Naive thymus-derived CD8-positive, alpha-beta T cell (primary cell): ENCODE measurements at regions not wholly inside any gene's neighbourhood (a gene's known extent, or its start where the extent isn't known, plus 50 kb on each side); places are given as distances from the start of the nearest gene placed in this dataset.
"Not testable (repeated sequence)": the region's sequence is repeated elsewhere in the genome, so short reads cannot be mapped to it uniquely, and the experiment has no call there.

Source experiments
- ATAC-seq, 2 donors: fragments of 150-1000 bp; cut with Tn5 transposase in 1 of 2; sonication (Bioruptor Pico), chemical (Tn5 transposase) in 1 of 2; 1 replicate in 1 of 2; 2 replicates in 1 of 2; pipeline ENCODE4 v1.10.0; 2021; ENCODE audit warnings: mild to moderate bottlenecking in 2 of 2, moderate library complexity in 2 of 2
- POLR2A ChIA-PET: fragments of 350-600 bp; sonication (Branson Sonifier 250); formaldehyde crosslinking; loops from one replicate; lab custom pipeline; 2021; ENCODE audit warnings: antibody characterized with exemption; lab: Charles Lee
- DNase-seq, 10 donors: peaks; one replicate each; pipeline versions ENCODE4 v3.0.0 to v3.0.0-alpha.2; 2020 to 2022
- H3K27ac Mint-ChIP-seq, 10 donors: one replicate each; pipeline ENCODE4 v1.8.0; 2020 to 2022; ENCODE audit warnings: mild to moderate bottlenecking in 10 of 10, mixed read lengths in 10 of 10, moderate library complexity in 4 of 10, inconsistent platforms in 1 of 10
- H3K27me3 Mint-ChIP-seq, 5 donors: one replicate each; pipeline ENCODE4 v1.8.0; 2021 to 2022; ENCODE audit warnings: mixed read lengths in 5 of 5
- H3K36me3 Mint-ChIP-seq, 3 donors: one replicate each; pipeline ENCODE4 v1.8.0; 2020 to 2022; ENCODE audit warnings: mixed read lengths in 3 of 3, mild to moderate bottlenecking in 2 of 3, inconsistent platforms in 1 of 3
- H3K4me1 Mint-ChIP-seq, 4 donors: one replicate each; pipeline ENCODE4 v1.8.0; 2021 to 2022; ENCODE audit warnings: mixed read lengths in 4 of 4
- H3K4me3 Mint-ChIP-seq, 10 donors: one replicate each; pipeline ENCODE4 v1.8.0; 2020 to 2022; ENCODE audit warnings: mild to moderate bottlenecking in 10 of 10, mixed read lengths in 10 of 10, moderate library complexity in 6 of 10, inconsistent platforms in 1 of 10
- H3K9me3 Mint-ChIP-seq, 9 donors: one replicate each; pipeline ENCODE4 v1.8.0; 2020 to 2022; ENCODE audit warnings: mixed read lengths in 9 of 9, mild to moderate bottlenecking in 3 of 9, inconsistent platforms in 1 of 9, moderate library complexity in 1 of 9

DNA sequence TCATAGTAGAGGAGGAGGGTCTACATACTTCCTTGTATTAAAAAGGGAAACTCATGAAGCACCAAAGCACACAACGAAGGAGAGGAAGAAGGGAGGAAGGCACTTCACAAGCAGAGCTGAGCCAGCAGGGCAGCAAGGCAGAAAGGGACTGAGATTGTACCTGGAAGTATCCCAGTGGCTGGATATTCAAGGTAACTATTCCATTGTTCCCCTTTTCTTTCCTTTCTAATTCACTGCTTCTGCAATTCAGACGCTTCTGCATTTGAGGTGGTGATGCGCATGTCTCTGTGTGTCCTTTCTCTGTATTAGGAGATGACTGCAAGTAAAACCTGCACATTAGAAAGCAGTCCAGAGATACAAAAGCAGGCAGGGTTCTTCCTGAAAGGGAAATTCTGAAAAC lies 54.9 kb downstream of the UBQLN2 start:
- Mint-ChIP-seq H3K4me3 (no peak overlapping the region), H3K9me3 (peaks cover 0 to 29% (median 12%) of the 10 kb centered on the region in 9 donors), H3K27ac (no peak overlapping the region), H3K36me3 (peaks cover 5 to 13% (median 11%) of the 10 kb centered on the region in 3 donors), H3K27me3 (no peaks in the 10 kb centered on the region), H3K4me1 (peaks cover 2 to 10% (median 5%) of the 10 kb centered on the region in 4 donors)
- POLR2A ChIA-PET = no interaction called here
- DNase-seq (no peak), ATAC-seq (no peak)

- POLR2A ChIA-PET = no interaction called here
- DNase-seq = no peak
- Mint-ChIP-seq H3K27me3 (no peaks in the 10 kb centered on the region), H3K4me1 (peaks cover 0 to 2% (median under 1%) of the 10 kb centered on the region in 4 donors), H3K36me3 (peaks cover 5 to 30% (median 11%) of the 10 kb centered on the region in 3 donors), H3K4me3 (no peak overlapping the region), H3K9me3 (peaks cover 0 to 52% (median 17%) of the 10 kb centered on the region in 9 donors), H3K27ac (no peak overlapping the region)
- no peak for ATAC-seq
Measured at GRCh38 chrX:56623316-56623715, 59.9 kb downstream of the UBQLN2 start.

GRCh38 chrX:56635060-56635459 lies 71.6 kb downstream of the UBQLN2 start:
- H3K36me3 Mint-ChIP-seq = peaks cover 0 to 15% (median 11%) of the 10 kb centered on the region in 3 donors
- POLR2A ChIA-PET, ATAC-seq, H3K4me1 Mint-ChIP-seq, DNase-seq, H3K27me3 Mint-ChIP-seq, H3K4me3 Mint-ChIP-seq, H3K27ac Mint-ChIP-seq: not testable (repeated sequence)
- H3K9me3 Mint-ChIP-seq = peaks cover 0 to 79% (median 19%) of the 10 kb centered on the region in 9 donors

- no peak overlapping the region for H3K4me3 Mint-ChIP-seq
- H3K4me1 Mint-ChIP-seq = no peaks in the 10 kb centered on the region
- no peaks in the 10 kb centered on the region for H3K27me3 Mint-ChIP-seq
- no peak for ATAC-seq
- H3K27ac Mint-ChIP-seq = no peak overlapping the region
- DNase-seq = no peak
- POLR2A ChIA-PET = no interaction called here
- H3K9me3 Mint-ChIP-seq = peaks cover 0 to 42% (median 9%) of the 10 kb centered on the region in 9 donors
- peaks cover 6 to 21% (median 8%) of the 10 kb centered on the region in 3 donors for H3K36me3 Mint-ChIP-seq
Measured at GRCh38 chrX:56661193-56661592, 67.8 kb upstream of the NBDY start.
